ENCODE measurements at regions not wholly inside any gene's neighbourhood (a gene's known extent, or its start where the extent isn't known, plus 50 kb on each side); places are given as distances from the start of the nearest gene placed in this dataset.
"Not testable (repeated sequence)": the region's sequence is repeated elsewhere in the genome, so short reads cannot be mapped to it uniquely, and the experiment has no call there.

DNA sequence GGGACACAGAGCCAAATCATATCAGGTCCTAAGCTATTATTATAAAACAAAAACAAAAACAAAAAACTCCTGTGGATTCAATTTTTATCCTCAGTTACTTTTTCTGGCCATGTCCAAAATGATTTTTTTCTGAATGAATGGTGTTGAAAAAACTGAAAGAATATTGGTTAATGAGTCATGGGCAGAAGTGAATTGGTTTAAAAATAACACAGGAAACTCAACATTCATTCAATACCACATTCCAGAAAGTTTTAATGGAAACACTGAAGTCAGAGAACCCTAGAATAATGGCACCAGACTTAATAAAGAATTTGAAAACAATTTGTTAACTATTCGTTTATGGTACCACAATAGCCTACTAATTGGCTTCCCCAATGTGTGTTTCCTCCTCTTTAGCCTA lies 102.4 kb upstream of the CDH9 start:
- H3K27ac Mint-ChIP-seq = no peak overlapping the region
- TF ChIP-seq, protein P1, sequence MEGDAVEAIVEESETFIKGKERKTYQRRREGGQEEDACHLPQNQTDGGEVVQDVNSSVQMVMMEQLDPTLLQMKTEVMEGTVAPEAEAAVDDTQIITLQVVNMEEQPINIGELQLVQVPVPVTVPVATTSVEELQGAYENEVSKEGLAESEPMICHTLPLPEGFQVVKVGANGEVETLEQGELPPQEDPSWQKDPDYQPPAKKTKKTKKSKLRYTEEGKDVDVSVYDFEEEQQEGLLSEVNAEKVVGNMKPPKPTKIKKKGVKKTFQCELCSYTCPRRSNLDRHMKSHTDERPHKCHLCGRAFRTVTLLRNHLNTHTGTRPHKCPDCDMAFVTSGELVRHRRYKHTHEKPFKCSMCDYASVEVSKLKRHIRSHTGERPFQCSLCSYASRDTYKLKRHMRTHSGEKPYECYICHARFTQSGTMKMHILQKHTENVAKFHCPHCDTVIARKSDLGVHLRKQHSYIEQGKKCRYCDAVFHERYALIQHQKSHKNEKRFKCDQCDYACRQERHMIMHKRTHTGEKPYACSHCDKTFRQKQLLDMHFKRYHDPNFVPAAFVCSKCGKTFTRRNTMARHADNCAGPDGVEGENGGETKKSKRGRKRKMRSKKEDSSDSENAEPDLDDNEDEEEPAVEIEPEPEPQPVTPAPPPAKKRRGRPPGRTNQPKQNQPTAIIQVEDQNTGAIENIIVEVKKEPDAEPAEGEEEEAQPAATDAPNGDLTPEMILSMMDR (IDR thresholded peaks at IDR 0.05) = no peak
- no peaks in the 10 kb centered on the region for H3K27me3 Mint-ChIP-seq (ENCODE audit: insufficient read depth)
- peaks cover 38% of the 10 kb centered on the region for H3K4me1 Mint-ChIP-seq (ENCODE audit: low read depth)
- DNase-seq = peak; percentile 5
- H3K36me3 Mint-ChIP-seq (ENCODE audit: low read depth) = peaks cover 8% of the 10 kb centered on the region; the same call in 1 of the 2 replicates
- no peaks in the 10 kb centered on the region; the same call in 1 of the 2 replicates for H3K9me3 Mint-ChIP-seq
- H3K4me3 Mint-ChIP-seq = no peak overlapping the region

DNA sequence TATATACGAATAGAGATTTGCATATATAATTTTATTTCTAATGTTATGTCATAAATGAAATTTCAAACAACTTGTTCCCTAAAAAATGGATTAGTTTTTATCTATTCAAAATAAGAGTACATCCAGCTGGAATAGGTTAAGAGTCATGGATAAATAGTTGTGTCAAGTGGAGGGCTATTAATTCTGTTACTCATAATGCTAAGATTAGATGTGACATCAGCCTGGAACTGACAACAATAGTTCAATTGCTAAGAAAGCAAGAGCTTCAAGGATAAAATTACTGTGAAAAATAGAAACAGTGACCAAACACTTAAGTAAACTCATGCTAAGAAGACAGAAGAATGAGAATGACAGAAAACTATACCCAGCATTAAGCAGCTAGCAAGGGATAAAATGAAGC lies 92.2 kb upstream of the CDH9 start:
- Mint-ChIP-seq H3K27me3 (ENCODE audit: insufficient read depth) (no peaks in the 10 kb centered on the region), H3K27ac (no peak overlapping the region)

DNA sequence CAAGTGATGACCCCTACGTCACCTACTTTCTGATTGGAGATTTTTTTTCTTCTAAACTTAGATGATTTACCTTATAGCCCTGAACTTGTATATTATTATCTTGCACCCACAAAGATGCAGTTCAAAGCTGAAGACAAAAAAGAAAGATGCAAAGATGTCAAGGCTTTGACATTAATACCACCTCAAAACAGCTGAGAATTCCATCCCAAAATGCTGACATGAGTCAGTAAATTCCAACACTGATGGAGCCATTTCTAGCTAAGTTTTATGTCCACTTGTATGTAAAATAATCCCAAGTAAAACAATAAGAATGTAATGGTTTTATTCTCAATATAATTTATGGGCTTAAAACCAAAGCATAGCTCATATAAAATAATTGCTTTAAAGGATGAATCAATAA lies 91.5 kb upstream of the CDH9 start:
- peaks cover 14% of the 10 kb centered on the region for H3K4me1 Mint-ChIP-seq (ENCODE audit: low read depth)
- no peaks in the 10 kb centered on the region for H3K27me3 Mint-ChIP-seq (ENCODE audit: insufficient read depth)
- H3K27ac Mint-ChIP-seq = no peak overlapping the region
- TF ChIP-seq, protein P1 (IDR thresholded peaks at IDR 0.05) = no peak
- no peak for DNase-seq
- H3K4me3 Mint-ChIP-seq = no peak overlapping the region
- no peaks in the 10 kb centered on the region for H3K9me3 Mint-ChIP-seq
- H3K36me3 Mint-ChIP-seq (ENCODE audit: low read depth) = no peaks in the 10 kb centered on the region

More for the DNA sequence above, 92.2 kb upstream of the CDH9 start:
- DNase-seq = peak; percentile 1
- Mint-ChIP-seq H3K36me3 (ENCODE audit: low read depth) (0 out of 2 replicates have a peak, but pooled peaks cover under 1% of the 10 kb centered on the region), H3K9me3 (no peaks in the 10 kb centered on the region), H3K4me3 (no peak overlapping the region), H3K4me1 (ENCODE audit: low read depth) (peaks cover 14% of the 10 kb centered on the region)
- TF ChIP-seq, protein P1 (IDR thresholded peaks at IDR 0.05) = no peak

DNA sequence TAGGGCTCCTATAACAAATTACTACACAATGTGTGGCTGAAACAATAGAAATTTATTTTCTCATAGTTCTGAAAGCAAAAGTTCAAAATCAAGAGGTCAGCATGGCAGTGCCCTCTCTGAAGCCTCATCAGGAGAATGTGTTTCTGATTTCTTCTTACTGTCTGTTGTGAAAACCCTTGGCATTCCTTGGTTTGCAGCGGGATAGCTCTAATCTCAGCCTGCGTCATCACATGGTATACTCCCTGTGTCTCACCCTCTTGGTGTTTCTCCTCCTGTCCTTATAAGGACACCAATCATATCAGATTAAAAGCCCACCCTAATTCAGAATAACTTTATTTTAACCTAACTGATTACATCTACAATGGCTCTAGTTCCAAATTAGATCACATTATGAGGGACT lies 87.5 kb upstream of the CDH9 start:
- DNase-seq = no peak
- Mint-ChIP-seq H3K4me3 (no peak overlapping the region), H3K27ac (no peak overlapping the region), H3K9me3 (peaks cover 3% of the 10 kb centered on the region; the same call in 1 of the 2 replicates), H3K4me1 (ENCODE audit: low read depth) (peaks cover 13% of the 10 kb centered on the region), H3K36me3 (ENCODE audit: low read depth) (peaks cover 3% of the 10 kb centered on the region; the same call in 1 of the 2 replicates), H3K27me3 (ENCODE audit: insufficient read depth) (no peaks in the 10 kb centered on the region)
- TF ChIP-seq, protein P1 (IDR thresholded peaks at IDR 0.05) = no peak

DNA sequence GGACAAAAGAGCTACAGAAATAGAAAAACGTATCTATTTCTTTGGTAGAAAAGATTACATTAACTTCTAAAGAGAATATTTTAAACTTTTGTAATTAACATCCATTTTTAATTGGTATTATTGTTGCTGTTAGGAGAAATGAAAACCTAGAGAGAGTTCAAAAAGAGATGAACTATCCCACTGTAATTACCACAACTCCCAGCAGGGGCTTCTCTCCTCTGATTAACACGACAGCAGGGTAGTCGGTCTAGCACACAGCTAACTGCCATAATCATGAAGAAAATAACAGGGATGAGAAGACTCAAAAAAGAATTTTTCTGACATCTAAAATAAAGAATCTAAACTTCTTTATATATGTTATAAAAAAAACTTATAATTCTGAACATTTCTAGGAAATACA lies 86.2 kb upstream of the CDH9 start:
- Mint-ChIP-seq H3K4me3 (no peak overlapping the region), H3K36me3 (ENCODE audit: low read depth) (peaks cover 9% of the 10 kb centered on the region), H3K27ac (no peak overlapping the region), H3K4me1 (ENCODE audit: low read depth) (peaks cover 9% of the 10 kb centered on the region), H3K9me3 (peaks cover 10% of the 10 kb centered on the region), H3K27me3 (ENCODE audit: insufficient read depth) (no peaks in the 10 kb centered on the region)
- peak; percentile 19 for DNase-seq
- TF ChIP-seq, protein P1 (IDR thresholded peaks at IDR 0.05) = peak; percentile 73

DNA sequence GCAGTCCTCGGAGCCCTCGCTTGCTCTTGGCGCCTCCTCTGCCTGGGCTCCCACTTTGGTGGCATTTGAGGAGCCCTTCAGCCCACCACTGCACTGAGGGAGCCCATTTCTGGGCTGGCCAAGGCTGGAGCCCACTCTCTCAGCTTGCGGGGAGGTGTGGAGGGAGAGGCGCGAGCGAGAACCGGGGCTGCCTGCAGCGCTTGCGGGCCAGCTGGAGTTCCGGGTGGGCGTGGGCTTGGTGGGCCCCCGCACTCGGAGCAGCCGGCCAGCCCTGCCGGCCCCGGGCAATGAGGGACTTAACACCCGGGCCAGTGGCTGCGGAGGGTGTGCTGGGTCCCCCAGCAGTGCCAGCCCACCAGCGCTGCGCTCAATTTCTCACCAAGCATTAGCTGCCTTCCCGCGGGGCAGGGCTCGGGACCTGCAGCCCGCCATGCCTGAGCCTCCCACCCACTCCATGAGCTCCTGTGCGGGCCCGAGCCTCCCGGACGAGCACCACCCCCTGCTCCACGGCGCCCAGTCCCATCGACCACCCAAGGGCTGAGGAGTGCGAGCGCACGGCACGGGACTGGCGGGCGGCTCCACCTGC lies 81.4 kb upstream of the CDH9 start:
- not testable (repeated sequence) for H3K36me3 Mint-ChIP-seq (ENCODE audit: low read depth); H3K4me3 Mint-ChIP-seq; DNase-seq; H3K27me3 Mint-ChIP-seq (ENCODE audit: insufficient read depth); H3K4me1 Mint-ChIP-seq (ENCODE audit: low read depth); H3K27ac Mint-ChIP-seq
- H3K9me3 Mint-ChIP-seq = peaks cover 15% of the 10 kb centered on the region
